ENCODE measurements at regions not wholly inside any gene's neighbourhood (a gene's known extent, or its start where the extent isn't known, plus 50 kb on each side); places are given as distances from the start of the nearest gene placed in this dataset.

DNA sequence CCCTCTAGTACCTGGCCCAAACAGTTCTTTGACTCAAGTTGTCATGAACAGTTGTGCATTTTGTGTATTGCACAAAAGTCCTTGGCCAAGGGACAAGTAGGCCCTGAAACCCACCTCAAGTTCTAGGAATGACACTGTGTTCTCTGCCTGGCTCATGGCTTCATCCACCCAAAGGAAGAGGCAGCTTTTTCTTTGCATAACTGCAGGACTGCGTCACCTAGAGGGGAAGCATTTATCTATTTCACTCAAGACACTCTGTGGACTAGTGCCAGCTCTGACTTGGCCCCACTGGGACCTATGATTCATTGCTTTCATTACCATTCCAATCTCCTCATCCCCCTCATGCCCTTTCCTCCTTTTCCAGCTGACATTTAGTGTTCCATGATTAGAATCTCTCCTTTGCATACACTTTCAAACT lies 119.3 kb upstream of the SIX2 start:
- Mint-ChIP-seq H3K4me1 (no peaks in the 10 kb centered on the region), H3K27ac (no peak overlapping the region), H3K9me3 (ENCODE audit: low read depth) (no peaks in the 10 kb centered on the region), H3K4me3 (no peak overlapping the region), H3K27me3 (peaks cover 3% of the 10 kb centered on the region), H3K36me3 (no peaks in the 10 kb centered on the region)
- CTCF ChIA-PET, result no interaction called here
- peak; percentile 11 for DNase-seq
- no peak for ATAC-seq

DNA sequence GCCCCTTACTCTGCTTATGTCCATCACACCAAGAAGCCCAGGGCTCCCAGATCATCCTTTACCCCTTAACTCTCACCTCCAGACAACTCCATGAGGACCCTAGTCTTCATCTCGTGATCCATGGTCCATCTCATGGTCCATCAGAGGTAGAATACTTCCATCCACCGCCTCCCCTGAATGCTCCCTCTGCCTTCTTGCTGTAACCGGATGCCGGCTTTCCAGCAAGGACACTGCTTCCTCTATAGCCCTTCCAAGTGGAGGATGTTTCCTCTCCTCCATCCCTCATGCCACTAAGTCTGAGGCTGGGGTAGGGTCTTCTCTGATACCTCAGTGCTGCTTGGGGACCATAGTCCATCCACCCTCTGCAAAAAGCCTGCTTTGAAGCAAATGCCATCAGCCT lies 118.6 kb upstream of the SIX2 start:
- CTCF ChIA-PET, result no interaction called here
- no peaks in the 10 kb centered on the region for H3K4me1 Mint-ChIP-seq
- no peak overlapping the region for H3K4me3 Mint-ChIP-seq
- H3K27me3 Mint-ChIP-seq, result peaks cover 3% of the 10 kb centered on the region
- H3K27ac Mint-ChIP-seq, result no peak overlapping the region
- DNase-seq, result no peak
- ATAC-seq, result no peak
- H3K36me3 Mint-ChIP-seq, result no peaks in the 10 kb centered on the region
- no peaks in the 10 kb centered on the region for H3K9me3 Mint-ChIP-seq (ENCODE audit: low read depth)

DNA sequence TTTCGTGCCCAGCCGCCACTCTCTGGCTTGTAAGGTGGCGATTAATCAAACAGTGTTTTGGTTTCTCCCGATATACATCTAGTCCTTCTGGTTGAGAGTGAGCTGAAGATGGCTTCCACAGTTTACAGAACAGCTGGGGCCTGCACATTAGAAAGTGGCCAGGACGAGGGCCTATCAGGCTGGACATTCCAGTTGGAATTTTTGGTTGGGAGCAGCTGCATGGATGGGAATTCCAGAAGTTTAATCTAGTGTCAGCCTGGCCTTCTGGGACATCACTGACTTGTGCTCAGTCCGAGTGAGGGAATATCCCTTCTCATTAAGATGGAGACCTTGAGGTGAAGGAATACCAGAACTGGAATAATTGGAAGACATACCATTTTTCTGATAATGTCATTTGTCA lies 118.1 kb upstream of the SIX2 start:
- no peak overlapping the region for H3K4me3 Mint-ChIP-seq
- CTCF ChIA-PET, result no interaction called here
- no peak overlapping the region for H3K27ac Mint-ChIP-seq
- DNase-seq (peak; percentile 11), ATAC-seq (no peak)
- peaks cover 3% of the 10 kb centered on the region for H3K27me3 Mint-ChIP-seq
- no peaks in the 10 kb centered on the region for H3K9me3 Mint-ChIP-seq (ENCODE audit: low read depth)
- no peaks in the 10 kb centered on the region for H3K36me3 Mint-ChIP-seq
- H3K4me1 Mint-ChIP-seq, result no peaks in the 10 kb centered on the region

DNA sequence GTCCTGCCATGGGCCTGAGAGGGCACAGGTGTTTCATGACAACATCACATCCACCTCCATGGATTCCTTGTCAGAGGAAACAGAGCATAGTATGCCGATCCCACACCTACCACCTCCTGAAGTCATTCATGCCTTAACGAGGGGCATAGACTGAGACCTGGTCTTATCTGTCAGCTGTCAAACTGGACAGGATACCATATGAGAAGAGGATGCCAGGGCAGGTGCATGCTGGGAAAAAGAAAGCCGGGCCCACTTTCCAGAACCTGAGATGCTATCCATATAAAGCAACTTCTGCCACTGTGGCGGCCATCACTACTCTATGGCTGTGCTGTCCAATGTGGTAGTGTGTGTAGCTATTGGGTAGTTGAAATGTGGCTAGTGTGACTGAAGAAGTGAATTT lies 116.0 kb upstream of the SIX2 start:
- peak; percentile 31 for DNase-seq
- H3K9me3 Mint-ChIP-seq (ENCODE audit: low read depth), result no peaks in the 10 kb centered on the region
- H3K27ac Mint-ChIP-seq, result no peak overlapping the region
- H3K27me3 Mint-ChIP-seq, result peaks cover under 1% of the 10 kb centered on the region
- no peak overlapping the region for H3K4me3 Mint-ChIP-seq
- CTCF ChIA-PET, result no interaction called here
- ATAC-seq, result no peak
- no peaks in the 10 kb centered on the region for H3K4me1 Mint-ChIP-seq
- H3K36me3 Mint-ChIP-seq, result no peaks in the 10 kb centered on the region

DNA sequence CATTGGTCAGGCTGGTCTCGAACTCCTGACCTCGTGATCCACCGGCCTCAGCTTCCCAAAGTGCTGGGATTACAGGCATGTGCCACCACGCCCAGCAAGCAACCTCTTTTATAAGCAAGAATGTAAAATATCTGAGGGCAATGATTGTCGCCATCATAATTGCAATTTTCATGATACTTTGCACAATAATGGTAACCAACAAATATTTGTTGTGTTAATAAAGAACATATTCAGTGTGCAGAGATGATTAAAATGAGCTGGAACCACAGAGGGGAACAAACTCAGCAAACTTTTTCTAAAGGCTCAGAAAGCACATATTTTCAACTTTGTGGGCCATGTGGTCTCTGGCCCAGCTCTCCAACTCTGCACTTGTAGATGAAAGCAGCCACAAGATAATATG lies 115.2 kb upstream of the SIX2 start:
- Mint-ChIP-seq H3K9me3 (ENCODE audit: low read depth) (no peaks in the 10 kb centered on the region), H3K4me1 (no peaks in the 10 kb centered on the region), H3K36me3 (no peaks in the 10 kb centered on the region), H3K4me3 (no peak overlapping the region), H3K27ac (no peak overlapping the region), H3K27me3 (peaks cover 7% of the 10 kb centered on the region)
- ATAC-seq (no peak), DNase-seq (no peak)
- CTCF ChIA-PET, result no interaction called here

- Mint-ChIP-seq H3K4me1 (no peaks in the 10 kb centered on the region), H3K27me3 (peaks cover 7% of the 10 kb centered on the region), H3K36me3 (no peaks in the 10 kb centered on the region), H3K9me3 (ENCODE audit: low read depth) (no peaks in the 10 kb centered on the region), H3K4me3 (no peak overlapping the region), H3K27ac (no peak overlapping the region)
- DNase-seq (peak; percentile 5), ATAC-seq (no peak)
- CTCF ChIA-PET, result no interaction called here
Measured at GRCh38 chr2:45123521-45124191, 114.4 kb upstream of the SIX2 start.

DNA sequence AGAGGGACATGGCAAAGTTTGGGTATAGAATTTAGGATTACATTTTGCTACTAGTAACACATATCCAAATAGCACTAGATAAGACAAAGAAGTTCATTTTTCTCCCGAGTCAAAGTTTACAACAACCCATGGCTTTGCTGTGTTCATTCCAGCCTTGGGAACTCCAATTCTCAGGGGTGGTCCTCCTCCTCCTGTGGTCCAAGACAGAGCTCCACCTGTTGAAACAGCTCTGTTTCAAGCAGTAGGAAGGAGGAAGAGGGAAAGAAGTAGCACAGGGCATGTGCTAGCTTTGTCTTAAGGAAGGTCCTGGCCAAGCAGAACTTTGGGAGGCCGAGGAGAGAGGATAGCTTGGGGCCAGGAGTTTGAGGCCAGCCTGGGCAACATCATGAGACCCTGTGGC lies 113.8 kb upstream of the SIX2 start:
- ATAC-seq, result no peak
- Mint-ChIP-seq H3K27ac (no peak overlapping the region), H3K4me3 (no peak overlapping the region), H3K27me3 (peaks cover 7% of the 10 kb centered on the region), H3K36me3 (no peaks in the 10 kb centered on the region), H3K9me3 (ENCODE audit: low read depth) (no peaks in the 10 kb centered on the region), H3K4me1 (no peaks in the 10 kb centered on the region)
- CTCF ChIA-PET, result no interaction called here
- DNase-seq, result peak; percentile 2

GRCh38 chr2:45121236-45121927 lies 112.1 kb upstream of the SIX2 start:
- no peaks in the 10 kb centered on the region for H3K36me3 Mint-ChIP-seq
- ATAC-seq, result no peak
- no peak overlapping the region for H3K27ac Mint-ChIP-seq
- DNase-seq, result peak; percentile 16
- no peak overlapping the region for H3K4me3 Mint-ChIP-seq
- H3K9me3 Mint-ChIP-seq (ENCODE audit: low read depth), result no peaks in the 10 kb centered on the region
- CTCF ChIA-PET, result no interaction called here
- H3K27me3 Mint-ChIP-seq, result peaks cover 7% of the 10 kb centered on the region
- no peaks in the 10 kb centered on the region for H3K4me1 Mint-ChIP-seq

- no peak overlapping the region for H3K27ac Mint-ChIP-seq
- no peaks in the 10 kb centered on the region for H3K36me3 Mint-ChIP-seq
- H3K4me1 Mint-ChIP-seq, result no peaks in the 10 kb centered on the region
- CTCF ChIA-PET, result no interaction called here
- H3K4me3 Mint-ChIP-seq, result no peak overlapping the region
- no peaks in the 10 kb centered on the region for H3K9me3 Mint-ChIP-seq (ENCODE audit: low read depth)
- ATAC-seq, result no peak
- peak; percentile 2 for DNase-seq
- H3K27me3 Mint-ChIP-seq, result peaks cover 7% of the 10 kb centered on the region
Measured at GRCh38 chr2:45120546-45120945, 111.3 kb upstream of the SIX2 start.

- ATAC-seq, result no peak
- peaks cover 7% of the 10 kb centered on the region for H3K27me3 Mint-ChIP-seq
- CTCF ChIA-PET, result no interaction called here
Measured at GRCh38 chr2:45119855-45120254, 110.6 kb upstream of the SIX2 start.

GRCh38 chr2:45119038-45119437 lies 109.8 kb upstream of the SIX2 start:
- Mint-ChIP-seq H3K4me3 (no peak overlapping the region), H3K36me3 (no peaks in the 10 kb centered on the region), H3K27me3 (peaks cover 7% of the 10 kb centered on the region), H3K27ac (no peak overlapping the region), H3K9me3 (ENCODE audit: low read depth) (no peaks in the 10 kb centered on the region), H3K4me1 (no peaks in the 10 kb centered on the region)
- ATAC-seq, result no peak
- CTCF ChIA-PET, result no interaction called here
- DNase-seq, result no peak

More at GRCh38 chr2:45119855-45120254, 110.6 kb upstream of the SIX2 start:
- peak; percentile 9 for DNase-seq
- no peaks in the 10 kb centered on the region for H3K4me1 Mint-ChIP-seq
- no peaks in the 10 kb centered on the region for H3K9me3 Mint-ChIP-seq (ENCODE audit: low read depth)
- H3K27ac Mint-ChIP-seq, result no peak overlapping the region
- no peaks in the 10 kb centered on the region for H3K36me3 Mint-ChIP-seq
- H3K4me3 Mint-ChIP-seq, result no peak overlapping the region

- Mint-ChIP-seq H3K4me1 (no peaks in the 10 kb centered on the region), H3K27me3 (peaks cover 7% of the 10 kb centered on the region), H3K27ac (no peak overlapping the region), H3K36me3 (no peaks in the 10 kb centered on the region), H3K9me3 (ENCODE audit: low read depth) (no peaks in the 10 kb centered on the region), H3K4me3 (no peak overlapping the region)
- CTCF ChIA-PET, result no interaction called here
- DNase-seq (peak; percentile 12), ATAC-seq (no peak)
Measured at GRCh38 chr2:45117383-45117782, 108.1 kb upstream of the SIX2 start.

GRCh38 chr2:45115181-45115580 lies 105.9 kb upstream of the SIX2 start:
- ATAC-seq, result no peak
- peaks cover 6% of the 10 kb centered on the region for H3K27me3 Mint-ChIP-seq

DNA sequence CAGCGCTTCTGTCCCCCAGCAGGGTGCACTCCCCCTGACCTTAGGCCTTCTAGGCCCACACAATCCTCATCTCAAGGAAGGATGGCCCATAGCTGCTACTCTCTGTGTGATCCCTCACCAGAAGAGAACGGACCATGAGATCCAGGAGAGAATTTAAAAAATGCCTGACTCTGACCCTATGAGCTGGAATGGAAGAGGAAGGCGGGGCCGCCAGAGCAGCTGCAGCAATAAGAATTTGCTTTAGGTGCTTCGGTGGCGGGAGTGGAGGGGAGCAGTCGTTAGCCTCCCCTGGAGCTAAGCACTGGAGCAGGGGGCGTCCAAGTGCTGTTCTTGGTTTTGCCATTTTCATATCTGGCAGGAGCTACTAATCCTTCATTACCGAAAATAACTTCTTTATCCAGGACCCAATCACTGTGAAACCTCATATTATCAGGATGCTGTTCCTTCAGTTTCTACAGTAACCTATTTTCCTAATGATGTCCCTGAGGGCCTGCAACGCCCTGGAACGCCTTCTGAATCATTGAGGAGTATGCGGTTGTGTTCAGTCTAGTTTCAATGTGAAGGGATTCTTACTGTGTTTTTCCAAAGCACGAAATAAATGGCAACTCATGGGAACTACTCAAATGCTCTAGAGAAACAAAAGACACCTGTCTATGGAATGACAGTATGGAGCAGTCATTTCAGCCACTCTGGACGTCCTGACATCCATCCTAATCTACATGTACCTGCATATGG lies 105.1 kb upstream of the SIX2 start:
- Mint-ChIP-seq H3K27ac (no peak overlapping the region), H3K9me3 (ENCODE audit: low read depth) (no peaks in the 10 kb centered on the region), H3K4me1 (no peaks in the 10 kb centered on the region), H3K4me3 (no peak overlapping the region), H3K36me3 (no peaks in the 10 kb centered on the region), H3K27me3 (no peaks in the 10 kb centered on the region)
- DNase-seq (peak; percentile 12), ATAC-seq (no peak)
- CTCF ChIA-PET, result no interaction called here

More at GRCh38 chr2:45115181-45115580, 105.9 kb upstream of the SIX2 start:
- Mint-ChIP-seq H3K9me3 (ENCODE audit: low read depth) (no peaks in the 10 kb centered on the region), H3K27ac (no peak overlapping the region), H3K4me1 (no peaks in the 10 kb centered on the region), H3K4me3 (no peak overlapping the region), H3K36me3 (no peaks in the 10 kb centered on the region)
- CTCF ChIA-PET, result no interaction called here
- DNase-seq, result peak; percentile 9

Measured in activated CD8-positive, alpha-beta memory T cell treated with anti-CD3 and anti-CD28 coated beads, Interleukin-2, amount 10 ng/mL, durations not matched to agents 7 days and 5 days (primary cell).